K562 (cell line): ENCODE measurements at regions not wholly inside any gene's neighbourhood (a gene's known extent, or its start where the extent isn't known, plus 50 kb on each side); places are given as distances from the start of the nearest gene placed in this dataset.

ENCODE experiments used
- TARDBP ChIP-seq: fragments of 450-650 bp; IDR thresholded peaks from 2 replicates; pipeline ENCODE4 v1.6.1; 2016
- ZEB2 ChIP-seq: fragments of 450-650 bp; IDR thresholded peaks from 2 replicates; pipeline ENCODE4 v1.6.1; 2016
- TF ChIP-seq, protein P1 (sequence below), 2 experiments: fragments of 450-650 bp in 1 of 2; sonication (generic) in 1 of 2; formaldehyde crosslinking in 1 of 2; IDR thresholded peaks in 1 of 2; conservative IDR thresholded peaks in 1 of 2; 2 replicates each; pipeline versions ENCODE4 v1.6.1 to v1.8.1; 2016 to 2023; ENCODE audit warnings: mild to moderate bottlenecking in 2 of 2, moderate library complexity in 2 of 2, inconsistent platforms in 1 of 2, missing genetic modification reagents in 1 of 2
- TF ChIP-seq, protein P2 (sequence below), 3 experiments: IDR thresholded peaks in 2 of 3; conservative IDR thresholded peaks in 1 of 3; 2 replicates each; pipeline ENCODE4 v1.5.1; 2011 to 2012; ENCODE audit warnings: low read length in 3 of 3, mild to moderate bottlenecking in 3 of 3, control low read depth in 2 of 3, improper control_type of control experiment in 1 of 3, inconsistent platforms in 1 of 3, low read depth in 1 of 3, mixed read lengths in 1 of 3, moderate library complexity in 1 of 3; ENCODE audit not compliant: insufficient read depth in 2 of 3

DNA sequence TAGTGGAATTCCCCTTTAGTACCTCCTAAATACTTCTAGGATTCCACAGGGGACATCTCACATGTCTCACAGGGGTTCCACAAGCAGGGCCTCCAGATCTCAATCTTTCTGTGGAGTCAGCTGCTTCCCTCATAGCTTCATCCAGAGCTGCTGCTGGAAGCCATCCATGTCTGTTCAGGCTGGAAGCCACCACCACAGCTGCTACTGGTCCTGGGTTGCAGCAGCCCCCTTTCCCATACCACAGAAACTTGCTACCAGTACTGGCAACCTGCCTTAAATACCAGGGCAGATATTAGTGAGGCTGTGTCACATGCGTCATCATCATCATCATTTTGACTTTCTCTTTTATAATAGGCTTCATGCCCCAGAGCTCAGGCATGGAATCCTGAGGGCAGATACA lies 242.7 kb upstream of the NCAM1 start:
- TF ChIP-seq, protein P1, sequence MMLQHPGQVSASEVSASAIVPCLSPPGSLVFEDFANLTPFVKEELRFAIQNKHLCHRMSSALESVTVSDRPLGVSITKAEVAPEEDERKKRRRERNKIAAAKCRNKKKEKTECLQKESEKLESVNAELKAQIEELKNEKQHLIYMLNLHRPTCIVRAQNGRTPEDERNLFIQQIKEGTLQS (IDR thresholded peaks at IDR 0.05), result no peak
- TF ChIP-seq, protein P1 (CRISPR knock-in tag; conservative IDR thresholded peaks at IDR 0.05), result no peak
- no peak for TF ChIP-seq TARDBP
- TF ChIP-seq, protein P2, sequence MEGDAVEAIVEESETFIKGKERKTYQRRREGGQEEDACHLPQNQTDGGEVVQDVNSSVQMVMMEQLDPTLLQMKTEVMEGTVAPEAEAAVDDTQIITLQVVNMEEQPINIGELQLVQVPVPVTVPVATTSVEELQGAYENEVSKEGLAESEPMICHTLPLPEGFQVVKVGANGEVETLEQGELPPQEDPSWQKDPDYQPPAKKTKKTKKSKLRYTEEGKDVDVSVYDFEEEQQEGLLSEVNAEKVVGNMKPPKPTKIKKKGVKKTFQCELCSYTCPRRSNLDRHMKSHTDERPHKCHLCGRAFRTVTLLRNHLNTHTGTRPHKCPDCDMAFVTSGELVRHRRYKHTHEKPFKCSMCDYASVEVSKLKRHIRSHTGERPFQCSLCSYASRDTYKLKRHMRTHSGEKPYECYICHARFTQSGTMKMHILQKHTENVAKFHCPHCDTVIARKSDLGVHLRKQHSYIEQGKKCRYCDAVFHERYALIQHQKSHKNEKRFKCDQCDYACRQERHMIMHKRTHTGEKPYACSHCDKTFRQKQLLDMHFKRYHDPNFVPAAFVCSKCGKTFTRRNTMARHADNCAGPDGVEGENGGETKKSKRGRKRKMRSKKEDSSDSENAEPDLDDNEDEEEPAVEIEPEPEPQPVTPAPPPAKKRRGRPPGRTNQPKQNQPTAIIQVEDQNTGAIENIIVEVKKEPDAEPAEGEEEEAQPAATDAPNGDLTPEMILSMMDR (IDR thresholded peaks at IDR 0.05 in 2 of 3, conservative IDR thresholded peaks at IDR 0.05 in 1 of 3; ENCODE audit: insufficient read depth in 2 of 3, low read depth in 1 of 3, low read length in 3 of 3), result no peak
- no peak for TF ChIP-seq ZEB2
